SIG-M5 treated with dmso at 0.1 percent for 504 hours (cell line): ENCODE measurements at regions not wholly inside any gene's neighbourhood (a gene's known extent, or its start where the extent isn't known, plus 50 kb on each side); places are given as distances from the start of the nearest gene placed in this dataset.

Source experiments
- DNase-seq: peaks from one replicate; lab custom pipeline; 2025; ENCODE audit not compliant: unreplicated experiment; lab: John Stamatoyannopoulos, UW

DNA sequence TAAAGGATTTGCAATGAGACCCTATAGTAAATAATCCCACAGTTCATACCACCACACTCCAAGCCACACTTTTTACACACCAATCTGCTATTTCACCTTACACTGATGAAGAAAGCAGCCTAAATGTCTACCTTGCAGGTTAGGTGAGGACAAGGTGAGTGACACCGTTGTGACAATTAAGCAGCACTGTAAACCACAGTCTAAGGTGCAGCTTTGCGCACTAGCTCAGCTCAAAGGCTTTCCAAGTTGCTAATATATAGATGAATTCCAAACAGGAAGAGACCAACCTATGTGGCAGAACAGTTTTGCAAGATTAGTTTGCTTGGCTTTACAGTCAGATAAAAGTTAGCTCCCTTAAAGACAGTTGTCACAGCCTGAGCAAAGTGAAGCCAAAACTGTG, 429.5 kb upstream of the MARCKS start:
- no peak for DNase-seq

DNA sequence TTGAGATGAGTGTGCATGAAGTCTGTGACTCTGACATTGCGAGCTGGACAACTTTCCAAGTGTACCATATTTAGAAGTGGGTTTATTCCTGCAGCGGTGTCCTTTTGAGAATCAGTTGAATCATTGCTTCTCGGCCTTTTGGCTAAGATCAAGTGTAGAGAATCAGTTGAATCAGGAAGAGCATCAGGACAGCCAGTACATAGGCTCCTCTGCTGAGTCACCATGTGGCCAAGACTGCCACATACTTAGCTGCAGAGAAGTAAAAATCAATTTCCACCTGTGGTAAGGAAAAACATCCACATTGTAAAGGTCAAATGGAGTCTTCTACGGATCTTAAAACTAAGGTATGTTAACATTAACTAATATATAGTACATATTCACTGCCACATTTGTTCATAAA, 428.4 kb upstream of the MARCKS start:
- no peak for DNase-seq

DNA sequence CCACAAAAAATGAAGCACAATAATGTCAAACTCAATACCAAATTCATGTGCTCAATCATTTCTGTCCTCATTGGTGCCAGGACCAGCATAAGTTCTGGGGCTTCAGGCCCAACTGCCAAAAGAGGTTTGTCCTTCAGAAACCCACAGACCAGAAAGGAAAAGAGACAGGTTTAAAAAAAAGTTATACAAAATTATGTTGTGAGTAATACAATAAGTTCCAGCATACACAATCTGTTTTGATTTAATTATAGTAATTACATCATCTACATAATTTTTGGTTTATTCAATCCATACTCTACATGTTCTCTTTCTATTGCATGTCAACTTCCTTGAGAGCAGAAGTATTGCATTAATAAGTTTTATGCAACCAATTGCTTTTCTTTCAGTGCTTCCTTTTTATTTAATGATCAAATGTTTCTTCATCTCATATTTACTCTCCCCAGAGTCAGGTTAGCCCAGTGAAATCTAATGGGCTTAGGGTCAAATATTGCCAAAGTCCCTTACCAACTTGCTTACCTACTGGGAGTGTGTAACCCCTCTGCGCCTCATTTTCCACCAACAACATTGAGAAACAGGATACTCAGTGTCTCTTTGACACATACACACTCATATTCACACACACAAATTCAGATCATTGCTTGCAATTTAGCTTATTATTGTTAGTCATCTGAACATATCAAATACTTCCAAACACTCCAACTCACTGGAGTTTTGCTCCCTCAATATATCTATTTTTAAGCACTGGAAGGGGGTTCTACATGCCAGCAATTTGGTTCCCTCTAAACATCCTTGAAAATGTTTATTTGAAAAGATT, 424.4 kb upstream of the MARCKS start:
- peak; percentile 10 for DNase-seq

DNA sequence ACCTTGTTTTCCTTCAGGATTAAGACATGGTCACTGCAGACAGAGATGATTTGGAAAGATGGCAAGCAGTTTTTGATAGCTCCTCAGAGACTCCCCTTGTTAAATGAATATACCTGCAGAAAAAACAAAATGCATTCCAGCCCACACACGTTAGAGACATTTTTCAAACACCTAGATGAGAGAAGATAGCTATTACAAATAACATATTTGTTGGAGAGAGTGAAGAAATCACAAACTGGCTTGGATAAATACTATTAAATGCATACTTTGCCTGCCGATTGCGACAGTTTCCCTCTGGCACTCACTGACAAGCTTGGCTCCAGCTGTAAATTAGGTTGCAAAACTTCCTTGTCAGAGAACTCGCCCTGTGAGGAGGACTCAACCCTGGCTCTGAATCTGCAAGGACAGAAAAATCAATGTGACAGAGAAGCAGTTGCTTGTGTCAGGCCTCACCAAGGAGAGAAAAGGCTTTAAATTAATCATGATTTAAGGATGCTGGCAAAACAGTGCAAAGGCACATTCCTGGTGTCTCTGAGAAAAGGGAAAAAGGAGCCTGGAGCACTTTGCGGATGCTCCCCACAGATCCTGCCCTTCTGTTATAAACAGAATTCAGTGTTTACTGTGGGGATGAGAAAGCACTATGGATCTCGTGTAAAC, 423.7 kb upstream of the MARCKS start:
- peak; percentile 89 for DNase-seq

DNA sequence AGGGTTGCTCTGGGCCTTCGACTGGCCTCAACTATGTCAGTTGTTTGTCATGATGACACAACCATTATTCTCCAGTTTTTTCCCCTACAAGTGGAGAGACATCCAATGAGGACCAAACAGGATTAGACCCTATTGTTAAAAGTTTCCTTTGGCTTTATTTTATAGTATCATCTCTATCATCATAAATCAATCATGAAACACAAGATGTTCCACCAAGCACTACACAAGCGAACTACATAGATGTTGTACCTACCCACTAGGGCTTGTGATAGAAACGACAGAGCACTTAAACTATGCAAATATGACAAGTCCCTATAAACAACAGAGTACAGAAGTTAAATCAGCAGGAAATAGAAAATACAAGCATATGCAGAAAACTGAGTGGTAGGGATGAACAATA, 422.5 kb upstream of the MARCKS start:
- DNase-seq: no peak

DNA sequence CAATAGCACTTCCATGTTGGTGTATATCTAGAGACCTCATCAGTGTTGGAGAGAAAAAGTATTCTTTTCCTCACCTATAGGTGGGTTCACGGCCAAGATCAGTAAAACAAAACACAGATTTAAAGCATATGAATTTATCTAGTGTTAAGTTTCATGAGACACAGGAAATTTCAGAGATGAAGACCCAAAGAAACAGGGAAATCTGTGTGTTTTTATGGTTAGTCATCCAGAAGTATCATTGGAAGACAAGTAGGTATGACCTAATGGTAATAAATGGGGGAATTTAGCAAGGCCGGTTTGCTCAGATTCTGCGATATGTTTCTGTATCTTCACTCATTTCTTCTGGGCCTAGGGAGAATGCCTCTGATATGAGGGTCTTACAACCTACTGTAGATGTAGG, 419.6 kb upstream of the MARCKS start:
- DNase-seq: no peak

DNA sequence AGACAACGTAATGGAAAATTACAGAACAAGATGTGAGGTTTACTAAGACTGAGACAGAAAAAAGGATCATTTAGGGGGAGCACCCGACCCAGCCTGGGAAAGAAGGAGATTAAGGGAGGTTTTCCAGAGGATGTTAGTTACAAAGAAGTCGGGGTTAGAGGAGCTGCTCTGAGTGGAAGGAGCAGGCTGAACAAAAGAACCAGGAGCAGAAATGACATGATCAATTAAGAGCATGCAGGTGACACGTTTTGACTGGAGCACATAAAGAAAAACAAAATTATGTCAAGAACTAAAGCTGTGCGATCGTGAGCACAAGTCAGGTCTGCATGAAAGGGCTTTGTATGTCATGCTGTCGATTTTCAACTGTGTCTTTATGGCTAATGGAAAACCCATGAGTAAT, 417.3 kb upstream of the MARCKS start:
- no peak for DNase-seq

DNA sequence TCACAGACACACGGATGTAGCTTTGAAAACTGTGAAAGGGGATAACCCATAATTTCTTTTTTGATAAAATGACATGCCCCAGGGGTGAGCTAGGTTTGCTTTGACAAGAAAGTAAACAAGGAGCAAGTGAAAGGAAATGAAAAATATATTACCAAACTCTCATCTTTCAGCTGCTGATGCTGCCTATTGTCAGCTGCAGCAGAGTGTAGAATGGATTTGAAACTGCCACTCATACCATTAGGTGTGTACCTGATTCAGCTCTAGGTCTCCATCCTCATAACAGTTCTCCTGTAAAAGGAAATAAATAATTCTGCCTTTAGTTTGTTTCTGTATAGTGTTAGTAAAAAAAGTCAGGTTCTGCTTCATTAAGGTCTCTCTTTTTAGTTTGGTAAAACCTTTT, 415.1 kb upstream of the MARCKS start:
- DNase-seq: no peak

DNA sequence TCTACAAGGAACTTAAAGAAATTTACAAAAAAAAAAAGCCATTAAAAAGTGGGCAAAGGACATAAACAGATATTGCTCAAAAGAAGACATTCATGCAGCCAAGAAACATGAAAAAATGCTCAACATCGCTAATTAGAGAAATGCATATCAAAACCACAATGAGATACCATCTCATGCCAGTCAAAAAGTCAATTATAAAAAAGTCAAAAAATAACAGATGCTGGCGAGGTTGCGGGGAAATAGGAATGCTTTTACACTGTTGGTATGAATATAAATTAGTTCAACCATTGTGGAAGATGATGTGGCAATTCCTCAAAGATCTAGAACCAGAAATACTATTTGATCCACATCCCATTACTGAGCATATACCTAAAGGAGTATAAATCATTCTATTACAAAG, 411.9 kb upstream of the MARCKS start:
- no peak for DNase-seq

DNA sequence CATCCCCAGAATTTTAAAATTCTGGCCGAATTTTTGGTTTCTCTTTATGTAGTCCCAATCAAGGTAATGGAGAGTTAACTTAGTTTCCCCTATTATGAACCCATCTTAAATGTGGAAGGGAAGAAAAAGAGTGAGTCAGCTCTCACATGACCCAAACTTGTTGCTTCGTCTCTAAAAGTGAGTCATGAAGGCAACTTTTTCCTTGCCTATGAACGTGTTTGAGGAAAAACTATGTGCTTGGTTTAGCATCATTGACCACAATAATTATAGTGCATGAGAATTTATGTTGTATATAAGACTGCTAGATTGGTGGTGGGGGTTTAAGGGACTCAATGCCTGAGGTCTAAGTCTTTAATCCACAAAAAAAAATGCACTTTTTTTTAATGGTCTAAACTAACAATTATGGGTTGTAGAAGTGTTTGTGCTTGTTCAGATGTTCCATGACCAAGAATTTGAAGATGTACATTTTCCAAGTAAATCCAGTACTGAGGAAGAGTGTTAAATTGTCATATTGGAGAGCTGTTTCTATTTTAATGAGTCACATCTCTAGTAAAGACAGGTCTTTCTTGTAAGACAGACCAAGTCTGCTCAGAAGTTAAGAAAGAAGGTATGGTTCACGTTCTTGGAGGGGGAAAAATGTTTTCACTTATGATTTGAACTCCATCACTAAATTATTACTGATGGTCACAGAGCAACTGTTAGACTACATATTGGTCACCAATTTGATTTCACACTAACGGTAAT, 409.9 kb upstream of the MARCKS start:
- DNase-seq: peak; percentile 61

DNA sequence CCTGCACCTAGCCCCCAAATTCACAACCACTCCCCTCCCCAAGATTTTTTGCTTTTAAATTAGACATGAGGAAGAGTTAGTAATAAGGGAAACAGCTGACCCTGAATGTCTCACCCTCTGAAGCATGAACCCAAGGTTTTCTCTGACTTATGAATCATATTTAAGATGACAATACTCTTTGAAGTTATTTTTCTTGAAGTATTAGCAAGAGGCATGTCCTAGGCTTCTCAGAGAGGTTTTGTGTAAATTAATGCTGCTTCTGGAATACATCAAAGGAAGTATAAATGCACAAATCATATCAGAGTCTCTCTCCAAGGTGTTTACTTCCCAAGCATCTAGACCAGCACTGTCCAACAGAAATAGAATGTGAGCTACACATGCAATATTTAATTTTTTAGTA, 408.1 kb upstream of the MARCKS start:
- DNase-seq: no peak

DNA sequence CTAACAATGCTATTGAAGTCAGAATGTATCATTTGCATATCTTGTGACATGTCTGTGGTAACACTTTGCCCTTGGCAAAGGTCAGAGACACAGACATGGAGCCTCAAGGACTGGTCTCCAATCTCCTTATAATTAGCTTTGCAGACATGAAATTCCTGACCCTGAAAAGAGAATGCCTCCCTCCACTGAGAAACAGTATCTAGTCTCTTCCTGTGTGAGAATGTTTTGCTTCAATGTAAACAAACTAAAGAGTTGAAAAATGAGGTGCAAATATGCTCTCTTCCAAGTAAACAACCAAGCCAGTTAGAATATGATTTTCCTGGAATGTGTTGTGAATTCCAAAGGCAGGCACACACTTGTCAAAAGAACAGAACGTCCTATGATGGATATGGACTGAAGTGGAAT, 407.1 kb upstream of the MARCKS start:
- no peak for DNase-seq

DNA sequence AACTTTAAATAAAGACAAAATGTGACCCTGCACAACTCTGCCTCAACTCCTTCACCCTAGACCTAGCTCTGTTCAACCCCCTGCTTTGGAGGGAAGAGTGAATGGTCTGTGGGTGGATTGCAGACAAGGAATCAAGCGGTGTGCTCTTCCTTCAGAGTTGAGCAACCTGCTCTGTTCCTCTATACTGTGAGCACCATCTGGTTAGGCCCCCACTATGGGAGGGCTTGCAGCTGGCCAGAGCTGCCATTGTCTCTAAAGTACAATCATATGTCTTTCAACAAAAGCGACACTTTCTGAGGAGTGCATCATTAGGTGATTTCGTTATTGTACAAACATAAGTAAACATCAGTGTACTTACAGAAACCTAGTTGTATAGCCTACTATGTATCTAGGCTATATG, 406.1 kb upstream of the MARCKS start:
- DNase-seq: peak; percentile 10

DNA sequence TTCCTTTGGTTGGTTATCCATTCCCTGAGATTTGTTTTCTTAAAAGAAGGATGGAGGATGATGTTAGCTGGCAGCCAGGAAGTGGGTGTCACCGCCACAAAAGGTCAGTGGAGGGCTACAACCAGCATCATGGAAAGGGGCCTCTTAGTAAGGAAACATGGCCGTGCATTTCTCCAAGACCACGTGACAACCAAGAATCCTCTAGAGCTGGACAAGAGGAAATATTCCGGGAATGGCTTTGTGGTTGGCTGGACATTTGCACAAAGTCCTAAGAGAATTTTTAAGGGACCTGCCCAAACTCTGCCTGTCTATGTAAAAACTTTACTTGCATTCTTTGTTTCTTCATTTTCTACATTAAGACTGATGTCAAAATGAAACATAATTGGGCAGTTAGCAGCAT, 399.9 kb upstream of the MARCKS start:
- no peak for DNase-seq

DNA sequence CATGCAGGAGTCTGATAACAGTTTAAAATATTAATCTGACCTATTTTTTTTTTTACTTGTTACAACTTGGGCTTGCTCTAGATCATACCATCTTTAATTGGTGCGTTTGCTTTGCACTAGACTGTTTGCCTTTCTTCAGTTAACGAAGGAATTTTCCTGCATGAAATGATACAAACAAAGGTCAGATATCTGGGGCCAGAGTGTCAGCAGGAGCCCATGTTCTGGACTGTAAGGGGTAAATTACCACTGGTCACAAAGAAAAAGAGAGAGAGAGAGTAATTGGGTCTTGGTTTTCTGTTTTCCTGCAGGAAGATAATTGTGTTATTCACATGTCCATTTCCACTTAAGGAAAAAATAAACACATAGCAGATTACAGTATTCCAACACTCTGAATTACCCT, 399.4 kb upstream of the MARCKS start:
- DNase-seq: no peak

DNA sequence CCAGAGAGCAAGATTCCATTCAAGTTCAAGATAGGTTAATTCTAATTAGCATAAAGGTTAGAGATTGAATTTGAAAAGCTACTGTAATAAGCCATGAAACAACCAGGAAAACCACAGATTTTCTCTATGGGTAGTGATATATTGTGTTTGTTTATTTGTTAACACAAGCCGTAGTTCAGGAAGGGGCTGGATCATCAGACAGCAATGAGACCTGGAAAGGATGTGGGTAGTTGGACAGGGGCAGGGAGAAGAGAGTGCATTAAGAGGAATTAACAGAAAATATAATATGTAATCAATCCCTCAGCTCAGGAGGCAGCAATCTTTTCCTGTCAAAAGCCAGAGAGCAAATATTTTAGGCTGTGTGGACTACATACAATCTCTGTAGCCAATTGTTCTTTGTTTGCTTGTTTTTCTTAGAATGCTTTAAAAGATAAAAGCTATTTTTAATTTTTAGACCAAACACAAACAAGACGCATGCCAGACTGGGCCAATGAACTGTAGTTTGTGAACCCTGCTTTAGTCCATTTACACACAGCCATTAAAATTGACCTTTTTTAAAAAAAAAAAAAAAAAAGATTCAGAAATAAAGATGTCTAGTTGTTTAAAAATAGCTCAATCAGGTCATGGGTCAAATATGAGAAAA, 398.7 kb upstream of the MARCKS start:
- no peak for DNase-seq

DNA sequence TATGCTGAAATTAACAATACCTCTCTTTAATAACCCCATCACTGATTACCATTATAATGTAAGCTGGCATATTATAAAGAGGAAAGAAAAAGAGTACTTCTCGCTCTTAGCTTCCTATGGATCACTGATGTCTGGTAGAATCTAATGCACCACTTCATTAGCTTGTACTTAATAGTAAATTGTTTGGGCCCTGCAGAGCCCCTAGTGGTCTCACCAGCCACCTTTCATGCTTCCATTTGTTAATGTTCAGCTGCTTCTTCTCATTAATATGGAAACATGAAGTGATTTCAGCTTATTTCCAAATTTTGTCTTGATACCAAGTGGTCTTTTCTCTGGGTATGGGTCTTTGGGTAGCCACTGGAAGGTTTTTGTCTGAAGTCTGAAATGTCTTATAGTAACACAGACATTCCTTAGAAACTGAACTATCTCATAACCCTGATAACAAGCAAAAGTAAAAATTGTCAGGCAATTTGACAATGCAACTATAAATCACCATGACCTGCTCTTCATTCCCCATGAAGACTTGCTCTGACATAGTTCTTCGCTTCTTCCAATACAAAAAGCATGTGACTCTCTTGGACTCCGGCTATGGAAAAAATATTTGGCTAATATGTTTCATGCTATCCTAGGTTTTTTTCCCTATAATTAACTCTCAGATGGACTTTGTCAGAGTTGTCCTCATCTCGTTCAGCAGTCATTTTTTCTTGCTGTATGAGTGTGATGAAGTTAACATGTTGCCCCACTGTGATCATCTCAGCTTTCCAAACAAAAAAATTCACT, 395.8 kb upstream of the MARCKS start:
- DNase-seq: no peak

DNA sequence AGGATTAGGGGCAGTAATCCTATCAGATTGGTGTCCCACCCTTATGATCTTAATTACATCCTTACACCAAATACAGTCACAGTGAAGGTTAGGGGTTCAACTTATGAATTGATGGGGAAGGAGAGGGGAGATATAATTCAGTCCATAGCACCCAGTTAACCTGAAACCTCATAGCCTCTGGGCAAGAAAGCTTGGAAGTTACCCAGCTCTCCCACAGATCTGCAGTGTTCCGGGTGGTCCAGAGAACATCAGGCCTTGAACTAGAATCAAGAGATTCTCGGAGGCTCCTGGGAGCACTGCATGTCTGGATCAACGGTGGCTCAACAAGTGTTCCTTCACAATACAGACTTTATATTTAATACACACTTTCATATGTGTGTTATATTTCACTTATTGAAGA, 392.6 kb upstream of the MARCKS start:
- no peak for DNase-seq

DNA sequence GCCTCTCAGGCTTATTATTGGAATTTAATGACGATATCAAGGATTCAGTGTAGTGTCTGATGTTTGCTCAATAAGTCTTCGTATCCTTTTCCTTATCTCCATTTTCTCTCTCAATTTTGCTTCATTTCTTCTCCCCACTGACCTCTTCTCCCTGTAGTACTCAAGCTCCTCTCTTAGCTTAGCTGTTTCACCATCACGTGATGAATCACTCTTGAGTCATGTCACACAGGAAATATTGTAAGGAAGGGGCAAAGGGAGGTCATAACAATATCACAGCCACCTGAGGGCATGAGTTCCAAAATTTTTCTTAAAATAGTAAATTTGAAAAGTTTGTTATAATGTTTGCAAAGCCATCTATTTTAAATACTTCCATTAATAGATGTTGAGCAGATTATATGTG, 392.2 kb upstream of the MARCKS start:
- DNase-seq: peak; percentile 73

DNA sequence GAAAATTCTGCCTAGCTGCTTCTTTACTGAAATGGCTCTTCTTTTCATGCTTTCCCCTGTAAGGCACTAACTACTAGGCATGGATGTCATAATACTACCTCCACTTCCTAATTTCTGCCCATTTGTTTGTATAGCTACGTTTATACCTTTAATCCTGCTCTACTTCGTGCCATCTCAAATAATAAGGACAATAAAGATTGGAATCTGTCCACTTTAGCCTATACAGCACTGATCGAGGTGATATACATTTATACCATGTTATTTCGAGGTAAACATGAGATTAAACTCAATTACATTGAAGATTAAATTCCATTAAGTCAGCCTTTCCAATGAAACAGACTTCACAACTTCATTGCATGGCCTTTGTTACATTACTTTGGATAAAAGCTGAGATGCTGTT, 390.6 kb upstream of the MARCKS start:
- DNase-seq: no peak

DNA sequence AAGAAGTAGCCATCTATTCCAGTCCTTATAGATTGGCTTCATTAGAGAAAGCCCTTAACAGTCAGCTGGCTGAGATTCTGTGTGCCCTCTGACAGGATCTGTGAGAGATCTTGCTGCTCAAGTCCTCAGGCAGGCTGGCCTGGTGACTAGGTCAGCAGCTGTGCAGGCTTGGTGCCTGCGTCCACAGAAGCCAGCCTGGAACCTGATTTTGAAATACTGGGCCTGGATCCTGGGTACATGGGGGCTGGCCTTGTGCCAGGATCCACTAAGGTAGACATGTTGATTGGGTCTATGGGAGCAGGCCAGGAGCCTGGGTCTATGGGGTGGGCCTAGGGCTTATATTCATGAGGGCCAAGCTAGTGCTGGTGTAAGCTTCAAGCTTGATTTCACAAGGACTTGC, 381.8 kb upstream of the MARCKS start:
- no peak for DNase-seq
